SKM-1 (cell line): ENCODE measurements at regions not wholly inside any gene's neighbourhood (a gene's known extent, or its start where the extent isn't known, plus 50 kb on each side); places are given as distances from the start of the nearest gene placed in this dataset.

Source experiments
- DNase-seq: peaks from one replicate; lab custom pipeline; 2025; ENCODE audit not compliant: unreplicated experiment; lab: John Stamatoyannopoulos, UW

DNA sequence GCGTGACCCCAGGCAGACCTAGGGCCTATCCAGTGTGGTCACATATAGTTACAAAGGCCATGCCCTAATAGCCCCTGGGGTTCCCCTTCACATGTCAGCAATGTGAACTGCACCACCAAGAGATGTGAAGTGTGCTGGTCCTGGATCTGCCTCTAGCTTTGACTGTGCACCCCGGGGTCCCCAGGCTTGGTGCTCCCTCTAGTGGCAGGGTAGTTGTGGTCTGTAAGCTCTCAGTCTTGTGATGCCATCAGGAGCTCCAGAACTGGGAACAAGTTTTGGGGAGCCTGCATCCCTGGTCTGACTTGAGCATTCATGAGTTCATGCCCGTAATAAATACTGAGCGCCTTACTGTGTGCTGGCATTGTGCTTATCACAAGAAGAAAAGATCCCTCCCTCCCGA lies 143.4 kb downstream of the DHX35 start:
- DNase-seq = no peak

DNA sequence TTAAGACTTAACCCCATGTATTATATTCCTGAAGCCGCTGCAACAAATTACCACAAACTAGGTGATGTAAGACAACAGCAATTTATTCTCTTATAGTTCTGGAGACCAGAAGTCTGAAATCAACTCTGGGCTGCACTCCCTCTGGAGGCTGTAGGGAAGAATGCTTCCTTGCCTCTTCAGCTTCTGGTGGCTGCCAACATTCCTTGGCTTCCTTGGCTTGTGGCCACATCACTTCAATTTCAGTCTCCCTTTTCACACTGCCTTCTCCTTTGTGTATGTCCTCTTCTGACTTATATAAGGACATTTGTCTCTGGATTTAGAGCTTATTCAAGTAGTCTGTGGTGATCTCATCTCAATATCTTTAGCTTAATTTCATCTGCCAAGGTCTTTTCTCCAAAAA lies 141.6 kb downstream of the DHX35 start:
- DNase-seq = no peak

DNA sequence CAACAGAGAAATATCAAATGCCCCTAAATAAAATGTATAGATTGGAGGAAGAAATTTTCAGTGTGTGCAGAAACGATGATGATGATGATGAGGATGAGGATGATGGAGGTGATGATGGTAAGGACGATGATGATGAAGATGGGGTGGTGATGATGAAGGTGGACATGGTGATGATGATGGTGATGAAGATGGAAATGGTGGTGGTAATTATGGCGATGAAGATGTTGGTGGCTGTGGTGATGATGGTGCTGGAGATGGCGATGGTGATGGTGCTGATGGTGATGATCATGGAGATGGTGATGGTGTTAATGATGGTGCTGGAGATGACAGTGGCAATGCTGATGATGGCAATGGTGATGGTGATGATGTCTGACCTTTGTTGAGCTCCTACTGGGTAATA lies 141.2 kb downstream of the DHX35 start:
- DNase-seq = no peak

DNA sequence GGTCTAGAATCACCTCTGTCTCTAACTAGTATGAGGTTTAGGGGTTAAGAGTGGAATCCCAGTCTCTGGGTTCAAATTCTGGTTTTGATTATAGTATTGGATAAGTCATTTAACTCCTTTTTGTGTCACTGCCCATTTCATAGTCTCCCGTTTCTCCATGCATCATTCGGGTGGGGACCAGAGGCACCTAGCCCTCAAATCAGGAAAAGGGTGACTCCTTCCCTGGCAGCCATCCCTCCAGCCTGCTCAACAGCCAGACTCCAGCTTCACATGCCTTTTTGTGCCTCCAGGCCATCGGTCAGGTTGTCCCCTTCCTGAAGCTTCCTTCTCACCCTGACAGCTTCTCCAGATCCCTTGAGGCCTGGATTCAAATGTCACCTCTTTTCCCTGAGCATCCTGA lies 139.8 kb downstream of the DHX35 start:
- no peak for DNase-seq

DNA sequence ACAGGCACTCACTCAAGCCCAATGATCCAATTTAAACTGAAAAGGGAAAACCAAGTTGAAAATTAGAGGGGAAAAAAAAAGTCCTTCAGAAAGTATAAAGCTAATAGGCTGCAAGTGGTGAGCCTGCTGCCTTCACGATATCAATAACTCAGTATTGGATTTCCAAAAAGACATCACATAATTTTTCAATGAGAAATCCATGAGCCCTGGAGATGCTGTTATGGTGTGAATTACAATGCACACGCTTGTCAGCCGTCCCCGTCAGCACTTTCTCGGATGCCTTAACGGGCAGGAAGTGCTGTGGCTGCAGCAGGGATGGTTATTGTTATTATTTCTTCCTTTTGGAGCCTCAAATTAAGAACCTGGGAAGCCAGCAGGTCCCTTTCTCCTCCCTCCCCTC lies 138.5 kb downstream of the DHX35 start:
- DNase-seq = no peak

DNA sequence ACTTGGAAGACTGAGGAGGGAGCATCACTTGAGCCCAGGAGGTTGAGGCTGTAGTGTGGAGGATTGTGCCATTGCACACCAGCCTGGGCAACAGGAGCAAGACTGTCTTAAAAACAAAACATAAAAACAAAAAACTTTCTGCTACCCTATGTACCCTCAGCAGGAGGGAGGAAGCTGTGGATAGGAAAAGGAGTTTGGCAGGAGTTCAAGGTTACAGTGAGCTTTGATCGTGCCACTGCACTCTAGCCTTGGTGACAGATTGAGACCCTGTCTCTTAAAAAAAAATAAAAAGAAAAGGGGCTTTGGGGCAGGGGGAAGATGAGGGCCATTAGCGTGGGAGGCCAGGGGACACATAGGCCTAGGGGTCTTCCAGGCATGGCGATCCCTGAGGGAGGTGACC lies 135.7 kb downstream of the DHX35 start:
- no peak for DNase-seq

DNA sequence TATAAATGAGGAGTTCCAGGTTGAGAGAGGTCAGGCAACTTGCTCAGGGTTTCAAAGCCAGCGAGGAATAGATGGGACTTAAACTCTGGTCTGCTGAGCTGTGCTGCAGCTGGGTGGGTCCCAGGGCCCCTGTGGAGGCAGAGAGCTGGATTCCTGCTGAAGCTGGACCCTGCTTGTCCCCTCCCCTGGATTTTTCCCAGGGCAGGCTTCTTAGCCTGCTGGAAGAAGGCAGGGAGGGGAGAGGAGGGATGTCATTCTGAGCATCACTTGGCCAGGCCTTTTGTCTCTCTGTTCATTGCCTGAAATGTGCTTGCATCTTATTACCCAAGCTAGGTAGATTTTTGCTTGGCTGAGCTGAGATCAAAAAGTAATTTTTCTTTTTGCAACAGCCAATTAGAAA lies 133.7 kb downstream of the DHX35 start:
- DNase-seq = no peak

DNA sequence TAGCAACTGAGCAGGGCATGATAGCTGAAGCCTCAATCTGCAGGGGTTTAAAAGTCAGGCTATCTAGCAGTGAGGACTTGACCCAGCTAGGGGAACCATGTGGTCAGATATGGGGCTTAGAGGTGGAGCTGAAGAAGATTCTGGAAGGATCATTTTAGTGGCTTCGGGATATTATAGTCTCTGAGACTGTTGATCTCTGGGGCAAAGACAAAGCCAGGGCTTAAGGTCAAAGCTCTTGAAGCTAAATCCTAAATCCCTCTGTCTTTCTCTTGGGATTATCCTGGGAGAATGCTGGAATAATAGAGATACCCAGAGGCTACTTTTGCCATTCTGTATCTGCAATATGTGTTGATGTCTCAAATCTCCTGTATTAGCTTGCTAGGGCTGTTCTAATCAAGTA lies 132.2 kb downstream of the DHX35 start:
- no peak for DNase-seq

DNA sequence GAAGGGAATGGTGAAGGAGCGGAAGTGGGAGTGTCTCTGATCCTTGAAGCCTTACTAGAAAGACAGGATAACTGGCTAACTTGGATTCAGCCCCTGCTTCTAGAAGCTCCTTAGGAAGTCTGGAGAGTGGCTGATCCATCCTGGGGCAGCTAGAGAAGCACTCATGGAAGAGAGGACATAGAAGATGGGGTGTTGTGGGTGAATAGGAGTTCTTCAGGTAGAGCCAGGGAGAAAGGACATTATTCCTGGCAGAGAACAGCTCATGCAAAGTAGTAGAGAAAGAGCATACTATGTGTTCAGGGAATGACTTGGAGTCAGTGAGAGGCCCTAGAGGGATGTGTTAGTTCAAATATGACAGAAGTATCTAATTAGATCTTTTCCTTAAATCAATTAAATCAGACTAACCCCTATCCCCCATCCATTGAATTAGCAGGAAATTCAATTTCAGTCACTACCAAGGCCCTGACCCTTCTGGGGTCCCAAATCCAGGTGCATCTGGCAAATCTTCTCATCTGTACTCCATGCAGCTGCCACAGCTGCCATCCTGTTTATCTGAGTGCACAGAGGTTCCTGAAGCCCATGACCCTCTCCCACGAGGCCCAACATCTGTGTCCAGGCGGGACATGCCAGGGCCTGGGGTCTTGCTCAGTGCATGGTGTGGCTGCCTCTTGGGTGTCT lies 130.7 kb downstream of the DHX35 start:
- no peak for DNase-seq

DNA sequence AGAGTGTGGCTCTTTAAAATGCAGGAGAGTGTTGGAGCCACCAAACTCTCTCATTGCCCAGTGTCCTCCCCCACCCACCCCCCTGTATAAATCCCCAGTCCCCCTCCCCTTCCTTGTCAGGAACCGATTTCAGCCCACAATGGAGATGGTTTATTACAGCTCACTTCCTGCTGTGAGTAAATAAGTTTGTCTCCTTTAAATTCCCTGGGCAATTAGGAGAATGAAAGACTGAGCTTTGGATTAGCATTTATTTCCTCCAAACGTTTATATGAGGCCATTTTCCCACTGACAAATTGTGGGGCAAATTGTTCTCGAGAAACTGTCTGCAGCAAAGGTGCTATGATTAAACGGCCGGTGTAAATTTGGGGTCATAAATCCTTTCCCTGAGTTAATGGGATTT lies 128.8 kb downstream of the DHX35 start:
- DNase-seq = no peak

DNA sequence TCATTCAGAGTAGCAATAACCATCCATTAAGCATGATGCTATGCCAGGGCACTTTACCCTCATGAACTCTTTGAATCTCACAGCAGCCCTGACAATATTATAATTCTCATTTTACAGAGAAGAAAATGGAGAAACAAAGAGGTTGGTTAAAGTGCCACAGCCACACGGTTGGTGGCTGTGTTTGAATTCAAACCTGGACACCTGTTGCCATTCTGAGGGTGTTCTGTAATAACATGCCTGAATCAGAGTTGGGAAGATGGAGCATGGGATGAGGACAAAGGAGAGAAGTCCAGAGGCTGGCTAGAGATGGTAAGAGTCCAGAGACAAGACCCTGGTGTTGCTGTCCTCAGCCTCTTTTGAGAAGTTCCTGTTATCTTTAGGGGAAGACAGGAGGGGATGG lies 127.7 kb downstream of the DHX35 start:
- no peak for DNase-seq
